ENCODE measurements at regions not wholly inside any gene's neighbourhood (a gene's known extent, or its start where the extent isn't known, plus 50 kb on each side); places are given as distances from the start of the nearest gene placed in this dataset.
"Not testable (repeated sequence)": the region's sequence is repeated elsewhere in the genome, so short reads cannot be mapped to it uniquely, and the experiment has no call there.

- DNase-seq, result no peak
Measured at GRCh38 chr9:108803428-108804065, 52.2 kb downstream of the ACTL7B start.

- DNase-seq, result no peak
Measured at GRCh38 chr9:108802967-108803366, 52.8 kb downstream of the ACTL7B start.

- no peak for DNase-seq
Measured at GRCh38 chr9:108801949-108802348, 53.8 kb downstream of the ACTL7B start.

GRCh38 chr9:108800632-108801099 lies 55.1 kb downstream of the ACTL7B start:
- no peak for DNase-seq

- no peak for DNase-seq
Measured at GRCh38 chr9:108793573-108793972, 62.2 kb downstream of the ACTL7B start.

- no peak for DNase-seq
Measured at GRCh38 chr9:108789742-108790141, 66.0 kb downstream of the ACTL7B start.

GRCh38 chr9:108787690-108788048 lies 68.1 kb downstream of the ACTL7B start:
- no peak for DNase-seq

- DNase-seq, result no peak
Measured at GRCh38 chr9:108786901-108787689, 68.7 kb downstream of the ACTL7B start.

- no peak for DNase-seq
Measured at GRCh38 chr9:108786322-108786721, 69.5 kb downstream of the ACTL7B start.

GRCh38 chr9:108784998-108785397 lies 70.8 kb downstream of the ACTL7B start:
- DNase-seq, result no peak

GRCh38 chr9:108783731-108784495 lies 71.9 kb downstream of the ACTL7B start:
- no peak for DNase-seq

- DNase-seq, result no peak
Measured at GRCh38 chr9:108783326-108783725, 72.5 kb downstream of the ACTL7B start.

- DNase-seq, result no peak
Measured at GRCh38 chr9:108780942-108781734, 74.6 kb downstream of the ACTL7B start.

GRCh38 chr9:108779551-108780325 lies 76.0 kb downstream of the ACTL7B start:
- no peak for DNase-seq

GRCh38 chr9:108776920-108777639 lies 78.7 kb downstream of the ACTL7B start:
- DNase-seq, result no peak

- no peak for DNase-seq
Measured at GRCh38 chr9:108775901-108776306, 79.9 kb downstream of the ACTL7B start.

- not testable (repeated sequence) for DNase-seq
Measured at GRCh38 chr9:108774088-108774487, 81.7 kb downstream of the ACTL7B start.

- no peak for DNase-seq
Measured at GRCh38 chr9:108772301-108772894, 83.4 kb downstream of the ACTL7B start.

GRCh38 chr9:108768744-108769143 lies 87.0 kb downstream of the ACTL7B start:
- no peak for DNase-seq

- no peak for DNase-seq
Measured at GRCh38 chr9:108766626-108767161, 89.1 kb downstream of the ACTL7B start.

- DNase-seq, result no peak
Measured at GRCh38 chr9:108765265-108765664, 90.5 kb downstream of the ACTL7B start.
